Stimulated activated CD8-positive, alpha-beta memory T cell treated with anti-CD3 and anti-CD28 coated beads, Interleukin-7, amount 100 ng/mL, for 4 hours (primary cell): ENCODE measurements at regions not wholly inside any gene's neighbourhood (a gene's known extent, or its start where the extent isn't known, plus 50 kb on each side); places are given as distances from the start of the nearest gene placed in this dataset.
"Not testable (repeated sequence)": the region's sequence is repeated elsewhere in the genome, so short reads cannot be mapped to it uniquely, and the experiment has no call there.

ENCODE experiments used
- DNase-seq, 2 donors: peaks; one replicate each; pipeline ENCODE4 v3.0.0-alpha.2; 2020; ENCODE audit warnings: low read depth in 2 of 2

DNA sequence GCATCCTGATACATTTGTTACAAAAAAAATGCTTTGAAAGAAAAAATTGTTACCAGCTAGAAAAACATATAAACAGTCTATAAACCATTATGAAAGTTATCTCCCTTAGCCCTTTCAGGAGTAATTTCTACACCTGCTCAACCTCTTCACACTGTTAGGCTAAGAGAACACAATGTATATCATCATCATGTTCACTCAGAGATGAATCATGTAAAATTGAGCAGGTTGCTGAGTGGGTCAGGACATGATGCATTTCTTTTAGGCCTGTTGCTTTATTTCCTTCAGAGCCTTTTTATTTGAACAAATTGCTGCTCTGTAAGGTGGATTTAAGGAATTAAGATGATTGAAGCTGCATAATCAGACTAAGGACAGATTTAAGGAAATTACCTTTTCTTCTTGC lies 531.3 kb upstream of the MAN1A1 start:
- no peak for DNase-seq

DNA sequence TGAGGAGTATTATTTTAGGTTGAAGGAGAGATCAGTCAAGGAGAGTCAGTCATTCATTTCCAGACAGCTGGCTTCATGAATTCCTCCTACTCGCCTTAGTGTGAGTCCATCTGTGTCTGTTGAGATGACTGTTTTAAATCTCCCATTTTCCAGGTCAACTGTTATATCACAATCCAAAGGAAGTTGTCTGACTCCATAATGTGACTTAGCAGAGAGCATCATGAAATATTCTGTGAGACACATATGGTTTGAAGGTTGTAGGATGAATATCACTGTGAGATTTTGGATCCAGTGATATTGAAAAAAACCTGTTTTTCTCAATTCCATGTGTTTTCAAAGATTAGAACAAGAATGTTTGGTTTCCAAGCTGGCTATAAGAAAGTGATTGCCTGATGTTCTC lies 530.2 kb upstream of the MAN1A1 start:
- no peak for DNase-seq

DNA sequence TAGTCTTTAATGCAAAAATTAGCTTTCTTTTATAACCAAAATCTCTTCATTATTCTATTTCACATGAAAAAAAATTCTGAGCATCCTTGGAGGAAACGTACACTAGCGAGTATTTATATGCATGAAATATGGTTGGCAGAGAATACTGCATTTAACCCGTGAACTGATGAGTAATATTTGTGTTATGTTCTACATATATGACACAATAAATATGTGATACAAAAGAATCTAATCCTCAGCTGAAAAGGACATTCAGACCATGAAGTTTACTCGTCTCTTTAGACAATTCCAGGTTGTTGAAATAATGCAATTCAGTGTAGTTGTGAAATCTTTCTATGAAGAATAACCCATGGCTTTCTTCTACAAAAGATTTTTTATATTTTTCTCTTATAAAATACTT lies 524.8 kb upstream of the MAN1A1 start:
- no peak for DNase-seq

DNA sequence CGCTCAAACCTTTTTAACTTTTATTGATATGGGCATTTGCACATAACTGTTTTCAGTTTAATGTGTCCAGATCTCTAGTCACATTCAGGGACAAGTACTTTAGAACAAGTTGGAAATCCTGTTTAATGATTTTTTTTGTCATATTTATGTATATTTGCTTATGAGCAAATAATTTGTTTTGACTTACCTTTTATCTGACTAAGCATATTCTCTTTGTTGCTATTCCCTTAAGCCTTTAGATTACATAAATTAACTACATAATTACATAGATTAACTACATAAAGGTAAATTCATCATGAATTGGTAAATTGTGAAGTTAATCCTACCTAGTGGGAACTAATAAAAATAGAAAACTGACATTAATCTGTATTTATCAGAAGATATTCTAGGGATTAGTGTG lies 523.5 kb upstream of the MAN1A1 start:
- DNase-seq: no peak

DNA sequence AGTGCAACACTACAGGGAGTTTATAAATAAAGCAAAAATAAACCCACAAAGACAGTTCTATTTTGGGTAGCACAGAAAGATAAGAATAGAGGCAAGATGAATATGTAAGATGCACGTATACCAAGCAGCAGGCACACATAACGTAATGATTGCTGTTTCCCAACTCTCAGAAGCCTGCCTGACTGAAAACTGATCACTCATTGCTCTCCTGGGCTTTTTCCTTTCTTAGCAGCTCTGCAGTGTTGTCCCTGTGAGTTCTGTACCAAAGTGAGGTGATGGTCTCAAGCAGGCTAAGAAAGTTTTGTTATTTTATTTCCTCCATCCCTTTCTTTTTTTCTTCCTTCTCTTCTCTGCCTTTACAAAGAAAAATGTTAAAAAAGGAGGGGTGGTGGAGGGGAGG lies 522.0 kb upstream of the MAN1A1 start:
- DNase-seq: no peak

DNA sequence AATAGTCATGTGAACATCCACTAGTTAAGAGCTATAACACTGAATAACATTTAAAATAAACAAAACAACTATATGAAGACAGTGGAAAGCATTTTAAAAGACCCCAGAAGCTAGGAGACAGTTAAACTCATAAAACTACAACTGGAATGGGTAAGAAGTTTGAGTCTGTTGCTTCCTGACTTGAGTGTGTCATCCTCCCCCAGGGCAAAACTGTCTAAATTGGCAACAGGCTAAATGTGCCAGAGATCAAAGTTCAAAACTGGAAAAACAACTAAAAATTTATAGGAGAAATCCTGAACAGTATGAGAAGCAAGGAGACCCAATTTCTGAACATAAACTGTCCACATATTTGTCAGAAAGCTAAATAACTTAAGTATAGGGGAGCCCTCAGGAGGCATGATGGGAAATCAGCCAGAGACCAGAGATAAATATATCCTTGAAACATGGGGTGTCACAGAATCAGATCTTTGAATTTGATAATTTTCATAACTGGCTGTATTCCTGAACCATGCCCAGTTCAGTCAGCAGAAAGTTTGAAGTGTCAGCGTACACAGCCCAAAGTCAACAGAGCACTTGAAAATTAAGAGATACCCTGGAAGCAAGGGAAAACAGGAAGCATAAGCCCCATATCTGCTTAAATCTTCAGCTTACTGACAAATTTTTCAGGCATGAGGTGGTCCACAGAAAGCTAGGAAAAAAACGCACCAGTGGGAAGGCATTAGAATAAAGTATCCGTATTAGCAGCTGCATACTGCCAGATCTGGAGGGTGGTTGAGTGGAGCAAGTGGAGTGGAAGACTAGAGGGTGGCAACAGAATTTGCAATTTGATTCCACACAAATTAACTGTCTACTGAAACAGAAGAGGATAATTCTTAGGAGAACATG lies 516.1 kb upstream of the MAN1A1 start:
- DNase-seq: no peak

DNA sequence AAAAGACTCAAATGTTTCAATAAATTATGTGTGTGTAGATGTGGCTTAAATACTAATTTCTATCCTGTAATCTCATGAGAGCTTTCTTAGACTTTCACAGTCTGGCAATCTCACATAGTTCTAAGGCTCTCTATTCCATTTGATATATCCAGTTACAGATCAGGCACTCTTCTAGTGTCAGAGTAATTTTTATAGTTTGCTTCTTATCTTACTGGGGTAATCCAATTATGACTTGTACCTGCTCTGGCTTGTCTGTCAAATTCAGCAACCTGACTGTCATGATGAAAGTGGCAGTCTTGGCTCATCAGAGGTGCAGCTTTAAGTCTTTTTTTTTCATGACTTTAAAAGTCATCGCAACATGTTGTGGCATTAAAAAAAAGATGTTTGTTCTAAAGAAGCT lies 513.2 kb upstream of the MAN1A1 start:
- no peak for DNase-seq

DNA sequence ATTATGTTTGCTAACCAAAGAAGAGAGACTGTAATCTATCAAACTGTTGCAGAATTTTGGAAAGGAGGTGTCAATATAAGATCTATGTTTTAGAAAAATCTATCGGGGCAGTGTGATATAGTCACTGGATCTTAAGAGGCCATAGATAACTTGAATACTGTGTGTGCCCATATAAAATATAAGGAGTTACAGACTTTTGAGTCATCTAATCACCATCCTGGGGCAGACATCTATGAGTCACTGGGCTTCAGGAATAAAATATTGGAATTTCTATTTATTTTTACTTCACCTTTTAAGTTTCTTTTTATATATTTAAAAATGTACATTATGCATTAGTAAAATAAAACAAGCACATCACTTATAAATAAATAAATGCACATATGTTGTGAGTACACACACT lies 509.3 kb upstream of the MAN1A1 start:
- no peak for DNase-seq

GRCh38 chr6:119856136-119856535 lies 506.6 kb upstream of the MAN1A1 start:
- no peak for DNase-seq

DNA sequence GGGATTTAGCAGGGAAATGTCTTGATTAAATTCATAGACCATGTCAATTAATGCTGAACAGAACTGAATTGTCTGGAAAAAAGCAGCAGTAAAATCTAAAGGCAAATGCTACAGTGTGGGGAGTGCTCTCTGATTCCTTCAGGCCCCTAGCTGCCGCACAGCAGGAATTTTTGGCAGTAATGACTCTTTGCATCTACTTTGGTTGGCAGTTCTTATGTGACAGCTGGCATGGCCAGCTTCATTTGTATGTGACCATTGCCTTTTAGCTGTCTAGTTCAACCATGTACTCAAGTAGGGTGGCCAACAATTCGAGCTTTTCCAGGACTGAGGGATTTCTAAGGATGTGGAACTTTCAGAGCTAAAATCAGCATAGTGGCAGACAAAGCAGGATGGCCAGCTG lies 499.1 kb upstream of the MAN1A1 start:
- DNase-seq: no peak

DNA sequence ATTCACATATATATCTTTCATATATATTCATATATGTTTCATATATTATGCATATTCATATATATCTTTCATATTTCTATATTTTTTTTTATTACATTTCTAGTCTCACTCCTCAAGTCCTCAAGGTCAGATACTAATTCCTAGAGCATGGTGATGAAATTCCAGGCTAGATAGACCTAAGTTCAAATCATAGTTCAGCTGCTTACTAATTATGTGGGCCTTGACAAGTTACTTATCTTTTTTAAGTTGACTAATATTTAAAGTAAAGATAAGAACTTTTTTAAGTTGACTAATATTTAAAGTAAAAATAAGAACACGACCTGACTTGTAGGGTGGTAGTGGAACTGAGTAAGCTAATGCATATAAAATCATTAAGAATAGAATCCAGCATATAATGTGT lies 495.6 kb upstream of the MAN1A1 start:
- DNase-seq: no peak

GRCh38 chr6:119844387-119844786 lies 494.8 kb upstream of the MAN1A1 start:
- DNase-seq: no peak

- DNase-seq: no peak
Observed at GRCh38 chr6:119842191-119842590, 492.6 kb upstream of the MAN1A1 start.

DNA sequence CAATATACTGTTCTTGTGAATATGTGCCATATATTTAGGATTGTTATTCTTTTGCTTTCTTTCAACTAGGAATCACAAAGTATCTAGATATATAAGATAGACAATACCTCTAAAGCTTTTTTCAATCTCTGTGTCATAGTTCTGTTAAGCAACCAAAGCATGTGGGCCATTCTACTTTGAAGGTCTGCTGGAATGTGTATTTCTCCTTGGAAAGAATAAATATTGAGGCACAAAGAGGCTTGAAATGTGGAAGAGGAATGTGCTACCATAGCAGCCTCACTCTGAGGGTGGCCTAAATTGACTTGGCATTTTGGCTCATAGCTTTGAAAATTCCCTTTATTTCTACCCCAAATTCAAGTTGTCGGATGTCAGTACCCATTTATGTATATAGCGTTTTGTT lies 488.5 kb upstream of the MAN1A1 start:
- no peak for DNase-seq

DNA sequence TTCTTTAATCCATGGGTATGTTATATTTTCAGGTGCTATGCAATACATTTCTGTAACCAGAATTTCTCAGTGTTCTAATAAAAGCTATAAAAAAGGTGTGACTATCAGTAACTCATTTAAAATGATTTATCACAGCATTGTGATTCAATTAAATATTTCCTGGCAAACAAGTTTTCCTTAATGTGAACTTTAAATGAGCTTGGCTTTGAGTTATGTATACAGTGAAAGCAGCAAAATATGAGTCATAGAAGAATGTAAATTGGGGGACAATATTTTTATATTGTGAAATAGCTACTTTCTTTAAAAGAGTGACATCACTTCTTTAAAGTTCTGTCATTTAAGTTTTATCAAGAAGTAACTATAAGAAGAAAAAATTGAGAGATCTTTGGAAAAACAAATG lies 484.9 kb upstream of the MAN1A1 start:
- no peak for DNase-seq

DNA sequence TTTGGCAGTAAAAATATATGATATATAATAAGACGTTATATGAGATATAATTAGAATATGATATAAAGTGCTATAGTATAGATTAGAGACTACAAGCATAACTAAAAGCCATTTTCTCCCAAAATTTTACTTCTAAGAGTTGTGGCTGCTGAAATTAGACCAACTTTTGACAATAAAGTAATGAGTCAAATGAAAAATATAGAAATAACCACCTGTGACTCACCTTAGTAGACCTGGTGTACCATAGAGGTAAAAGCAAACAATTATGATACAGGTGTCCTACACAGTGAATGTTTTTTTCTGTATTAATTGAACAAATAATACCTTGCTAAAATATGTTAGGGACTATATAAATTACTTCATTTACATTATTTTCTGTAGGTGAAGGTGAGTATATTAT lies 482.9 kb upstream of the MAN1A1 start:
- DNase-seq: no peak

DNA sequence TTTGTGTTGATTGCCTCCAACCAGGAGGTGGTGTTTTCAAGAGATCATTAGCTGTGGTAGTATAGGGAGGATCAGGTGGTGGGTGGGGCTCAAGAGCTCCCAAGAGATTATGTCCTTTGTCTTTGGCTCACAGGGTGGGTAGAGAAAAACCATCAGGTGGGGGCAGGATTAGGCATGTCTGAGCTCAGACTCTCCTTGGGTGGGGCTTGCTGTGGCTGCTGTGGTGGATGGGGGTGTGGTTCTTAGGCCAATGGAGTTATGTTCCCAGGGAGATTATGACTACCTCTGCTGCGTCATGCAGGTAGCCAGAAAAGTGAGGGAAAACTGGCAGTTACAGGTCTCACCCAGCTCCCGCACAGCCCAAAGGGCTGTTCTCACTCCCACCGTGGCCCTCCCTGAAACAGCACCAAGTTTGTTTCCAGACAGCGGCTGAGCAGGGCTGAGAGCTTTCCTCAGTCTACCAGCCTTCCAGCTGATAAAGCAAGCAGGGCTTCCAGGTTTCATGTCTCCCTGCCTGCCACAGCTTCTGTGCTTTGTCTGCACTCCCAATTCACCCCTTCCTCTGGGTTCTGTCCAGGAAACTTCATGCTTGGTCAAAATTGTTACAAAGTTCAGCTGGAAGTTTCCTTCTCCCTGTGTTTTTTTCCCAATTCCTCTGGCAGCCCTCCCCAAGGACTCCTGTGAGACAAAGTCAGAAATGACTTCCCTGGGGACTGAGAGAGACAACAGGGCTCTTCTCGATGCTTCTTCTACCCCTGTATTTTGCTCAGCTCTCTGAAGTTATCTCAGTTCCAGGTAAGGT lies 481.1 kb upstream of the MAN1A1 start:
- DNase-seq: no peak

DNA sequence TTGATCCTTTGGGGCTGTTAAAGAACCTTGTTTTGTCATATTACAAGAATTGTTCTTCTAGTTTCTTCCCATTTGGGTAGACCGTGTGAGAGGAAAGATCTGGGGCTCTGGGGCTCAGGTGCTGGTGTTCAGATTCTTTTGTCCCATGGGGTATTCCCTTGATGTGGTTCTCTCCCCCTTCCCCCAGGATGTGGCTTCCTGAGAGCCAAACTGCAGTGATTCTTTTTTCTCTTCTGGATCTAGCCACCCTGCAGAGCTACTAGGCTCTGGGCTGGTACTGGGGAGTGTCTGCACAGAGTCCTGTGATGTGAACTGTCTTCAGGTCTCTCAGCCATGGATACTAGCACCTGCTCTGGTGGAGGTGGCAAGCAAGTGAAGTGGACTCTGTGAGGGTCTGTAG lies 480.5 kb upstream of the MAN1A1 start:
- no peak for DNase-seq

DNA sequence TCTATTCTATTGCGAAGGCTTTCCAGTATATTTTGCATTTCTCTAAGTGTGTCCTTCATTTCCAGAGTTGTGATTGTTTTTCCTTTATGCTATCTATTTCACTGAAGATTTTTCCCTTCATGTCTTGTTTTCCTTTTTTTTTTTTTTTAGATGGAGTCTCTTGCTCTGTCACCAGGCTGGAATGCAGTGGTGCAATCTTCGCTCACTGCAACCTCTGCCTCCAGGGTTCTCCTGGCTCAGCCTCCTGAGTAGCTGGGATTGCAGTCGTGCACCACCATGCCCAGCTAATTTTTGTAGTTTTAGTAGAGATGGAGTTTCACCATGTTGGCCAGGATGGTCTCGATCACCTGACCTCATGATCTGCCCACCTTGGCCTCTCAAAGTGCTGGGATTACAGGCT lies 479.9 kb upstream of the MAN1A1 start:
- not testable (repeated sequence) for DNase-seq

GRCh38 chr6:119829006-119829405 lies 479.4 kb upstream of the MAN1A1 start:
- DNase-seq: no peak

DNA sequence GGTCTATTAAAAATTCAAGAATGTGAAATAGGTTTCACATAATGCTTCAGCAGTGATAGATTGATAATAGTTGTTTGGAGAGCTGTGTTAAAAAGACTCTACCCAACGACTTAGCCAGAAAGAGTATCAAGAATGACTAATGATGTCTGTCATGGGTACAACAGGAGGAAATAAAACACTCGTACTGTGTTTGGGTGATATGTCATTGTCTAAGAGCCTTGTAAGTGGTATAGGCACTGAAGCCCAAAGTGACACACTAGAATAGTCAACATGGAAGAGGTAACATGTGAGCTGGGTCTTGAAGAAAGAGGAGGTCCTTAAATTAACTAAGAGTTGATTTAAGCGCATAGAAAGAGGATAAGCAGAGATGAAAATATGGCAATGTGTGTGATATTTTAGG lies 471.8 kb upstream of the MAN1A1 start:
- no peak for DNase-seq

GRCh38 chr6:119818876-119819275 lies 469.3 kb upstream of the MAN1A1 start:
- DNase-seq: no peak
